ENCODE measurements at regions not wholly inside any gene's neighbourhood (a gene's known extent, or its start where the extent isn't known, plus 50 kb on each side); places are given as distances from the start of the nearest gene placed in this dataset.
"Not testable (repeated sequence)": the region's sequence is repeated elsewhere in the genome, so short reads cannot be mapped to it uniquely, and the experiment has no call there.

DNA sequence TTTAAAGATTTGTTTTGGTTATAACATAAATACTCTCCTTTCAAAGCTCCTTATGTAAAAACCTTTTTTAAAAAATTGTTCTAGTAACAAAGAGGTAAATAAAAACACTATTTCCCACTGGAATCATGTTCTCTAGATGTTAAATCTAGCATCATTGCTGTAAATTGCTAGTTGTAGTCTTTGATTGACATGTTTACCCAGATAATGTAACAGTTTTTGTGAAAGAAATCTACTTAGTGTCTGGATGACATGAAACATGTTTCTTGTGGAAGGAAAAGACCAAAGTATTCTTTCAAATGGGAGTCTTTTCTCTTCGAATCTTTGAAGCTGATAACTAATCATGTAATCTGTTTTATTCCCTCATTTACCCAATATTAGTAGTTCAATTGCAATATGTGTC, 1565.9 kb upstream of the WWC1 start:
- no peak for DNase-seq

DNA sequence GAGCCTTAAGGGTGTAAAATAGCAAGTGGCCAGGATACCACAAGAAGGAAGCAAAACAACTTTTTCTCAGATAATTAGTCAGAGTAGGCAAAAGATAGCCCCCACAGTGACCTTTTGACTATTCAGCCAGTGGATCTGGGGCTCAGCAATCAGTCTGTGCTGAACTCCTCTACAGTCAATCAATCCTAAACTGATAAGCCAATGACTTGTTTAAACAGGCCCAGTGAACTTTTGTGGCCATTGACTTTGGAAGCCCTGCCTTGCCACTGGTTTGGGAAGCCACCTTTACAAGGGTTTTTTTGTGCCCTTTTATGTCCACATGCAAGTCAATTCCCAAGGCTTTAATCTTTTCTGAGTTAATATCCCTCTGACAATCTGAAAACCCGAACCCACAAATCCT, 1565.0 kb upstream of the WWC1 start:
- DNase-seq, result no peak

DNA sequence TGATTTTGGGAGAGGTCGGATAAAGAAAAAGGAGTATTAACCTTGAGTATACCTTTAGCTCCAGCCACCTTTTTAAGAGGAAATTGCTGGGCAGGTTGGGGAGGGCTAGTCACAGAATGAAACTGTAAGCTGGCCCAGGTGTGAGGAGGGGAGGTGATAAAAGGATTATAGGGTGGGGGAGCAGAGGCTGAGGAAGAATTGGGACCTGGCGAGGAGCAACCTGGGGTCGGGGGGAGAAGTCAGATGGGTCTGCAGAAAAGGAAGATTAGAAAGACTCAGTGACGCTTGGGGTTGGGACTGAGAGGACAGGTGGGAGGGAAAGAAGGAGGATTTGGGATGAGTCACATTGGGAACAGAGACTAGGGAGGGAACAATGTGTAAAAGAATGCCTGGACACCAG, 1548.5 kb upstream of the WWC1 start:
- DNase-seq, result not testable (repeated sequence)

DNA sequence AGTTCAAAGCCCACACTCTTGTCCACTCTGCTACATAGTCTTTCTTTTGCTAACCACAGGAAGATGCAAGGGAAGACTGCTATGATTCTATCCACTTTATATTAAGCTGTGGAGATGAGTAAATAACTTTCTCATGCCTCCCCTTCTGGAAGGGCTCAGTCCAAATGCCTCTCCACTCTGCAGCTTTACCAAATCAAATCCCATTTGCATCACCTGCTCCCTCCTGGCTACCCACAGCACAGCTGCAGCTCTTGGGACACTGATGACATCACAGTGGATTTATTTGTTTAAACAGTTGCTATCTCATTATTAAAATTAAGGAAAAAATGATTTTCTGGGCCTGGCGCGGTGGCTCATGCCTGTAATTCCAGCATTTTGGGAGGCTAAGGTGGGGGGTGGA, 1544.9 kb upstream of the WWC1 start:
- DNase-seq, result no peak

DNA sequence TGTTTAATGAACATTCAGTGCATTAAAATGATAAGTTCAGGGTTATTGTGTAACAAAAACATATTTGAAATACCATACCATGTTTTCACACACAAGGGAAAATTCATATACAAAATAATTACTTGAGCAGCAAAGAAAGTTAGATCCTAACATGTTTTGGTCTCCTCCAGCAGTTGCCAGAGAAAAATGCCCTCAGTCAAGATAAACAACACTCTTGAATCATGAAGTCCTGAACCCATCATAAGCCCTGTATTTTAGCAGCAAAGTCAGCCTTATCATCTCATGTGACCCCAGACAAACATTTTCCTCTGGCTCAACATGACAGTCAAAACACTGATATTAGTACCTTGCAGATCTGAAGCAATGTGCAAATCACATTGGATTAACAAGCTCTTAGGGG, 1541.1 kb upstream of the WWC1 start:
- DNase-seq, result no peak

DNA sequence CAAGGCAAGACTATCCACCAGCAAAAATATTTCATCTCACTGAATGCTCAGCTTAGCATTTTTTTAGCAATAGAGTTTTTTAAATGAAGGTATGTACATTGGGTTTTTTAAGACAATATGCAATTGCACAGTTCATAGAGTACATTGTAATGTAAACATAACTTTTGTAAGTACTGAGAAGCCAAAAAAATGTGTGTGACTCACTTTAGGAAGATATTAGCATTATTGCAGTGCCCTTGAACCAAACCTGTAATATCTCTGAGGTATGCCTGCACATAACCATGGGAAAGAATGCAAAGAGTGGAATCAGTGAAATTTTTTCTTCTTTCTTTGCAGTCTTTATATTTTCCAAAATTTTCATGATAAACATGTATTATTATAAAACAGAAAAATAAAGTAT, 1533.3 kb upstream of the WWC1 start:
- no peak for DNase-seq

DNA sequence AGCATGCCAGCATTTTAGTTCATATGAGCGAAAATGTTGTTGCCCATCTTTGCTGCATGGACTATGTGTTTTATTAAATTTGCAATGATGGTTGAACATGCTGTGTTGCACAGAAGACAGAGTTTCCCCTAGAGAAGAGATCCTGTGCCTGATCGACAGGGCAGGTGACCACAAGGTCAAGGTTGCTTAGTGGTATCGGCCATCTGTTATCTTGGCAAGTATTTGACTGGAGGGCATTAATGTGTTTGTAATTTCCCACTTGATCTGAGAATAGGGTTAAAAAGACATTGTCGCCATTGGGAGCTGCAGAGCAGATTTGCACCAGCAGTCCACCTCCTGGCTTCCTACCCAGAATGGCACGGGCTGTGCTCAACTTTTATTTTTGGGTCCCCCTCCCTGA, 1523.6 kb upstream of the WWC1 start:
- no peak for DNase-seq

DNA sequence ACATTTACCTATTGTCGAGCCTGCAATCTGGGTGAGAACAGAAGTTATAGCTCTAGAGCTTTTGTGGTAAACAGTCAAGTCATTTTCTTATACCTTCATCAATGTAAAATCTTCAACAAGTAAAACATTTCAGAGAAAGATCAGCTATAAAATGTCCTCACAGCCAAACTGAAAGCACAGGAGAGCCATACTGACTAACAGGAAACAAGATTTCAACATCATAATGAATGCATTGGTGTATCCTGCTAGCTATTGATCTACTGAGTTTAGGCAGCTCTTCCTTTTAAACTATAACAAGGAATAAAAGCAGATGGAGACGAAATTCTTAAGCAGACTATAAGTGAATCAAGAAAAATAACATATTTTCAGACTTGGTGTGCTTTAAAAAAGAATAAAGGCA, 1522.9 kb upstream of the WWC1 start:
- DNase-seq, result no peak

DNA sequence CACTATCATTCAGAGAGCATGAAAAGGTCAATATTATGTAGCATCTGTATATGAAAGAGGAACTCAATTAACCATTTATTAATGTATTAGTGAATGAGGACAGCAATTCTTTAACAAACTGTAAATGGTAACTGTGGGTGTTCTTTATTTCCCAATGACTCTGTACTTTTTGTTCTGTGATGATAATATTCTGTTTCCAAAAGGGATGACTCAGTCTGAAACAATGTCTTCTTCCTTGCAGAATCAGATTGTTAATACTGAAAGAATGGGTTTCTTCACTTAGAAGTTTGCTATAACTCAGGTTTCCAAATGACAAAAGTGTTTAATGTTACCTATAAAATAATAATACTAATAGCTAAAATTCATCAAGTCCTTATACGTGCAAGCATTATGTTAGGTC, 1518.7 kb upstream of the WWC1 start:
- DNase-seq, result no peak

DNA sequence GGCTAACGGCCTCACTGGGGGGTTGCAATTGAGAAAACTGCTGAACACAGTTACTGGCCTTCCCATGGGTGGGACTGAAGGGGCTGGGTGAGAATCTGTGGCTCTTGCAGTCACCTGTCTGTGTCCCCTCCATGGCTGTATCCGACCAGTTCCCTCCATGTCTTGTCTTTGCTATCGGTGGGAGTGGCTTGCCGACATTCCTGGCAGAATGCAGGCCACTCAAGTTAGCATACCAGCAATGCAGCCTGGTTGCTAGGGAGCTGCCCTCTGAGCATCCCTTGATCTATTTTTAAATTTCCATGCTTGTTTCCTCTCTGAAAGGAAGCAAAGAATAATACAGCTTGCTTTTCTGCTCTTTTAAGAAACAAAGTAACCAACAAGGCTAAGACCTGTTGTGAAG, 1509.7 kb upstream of the WWC1 start:
- DNase-seq, result no peak

DNA sequence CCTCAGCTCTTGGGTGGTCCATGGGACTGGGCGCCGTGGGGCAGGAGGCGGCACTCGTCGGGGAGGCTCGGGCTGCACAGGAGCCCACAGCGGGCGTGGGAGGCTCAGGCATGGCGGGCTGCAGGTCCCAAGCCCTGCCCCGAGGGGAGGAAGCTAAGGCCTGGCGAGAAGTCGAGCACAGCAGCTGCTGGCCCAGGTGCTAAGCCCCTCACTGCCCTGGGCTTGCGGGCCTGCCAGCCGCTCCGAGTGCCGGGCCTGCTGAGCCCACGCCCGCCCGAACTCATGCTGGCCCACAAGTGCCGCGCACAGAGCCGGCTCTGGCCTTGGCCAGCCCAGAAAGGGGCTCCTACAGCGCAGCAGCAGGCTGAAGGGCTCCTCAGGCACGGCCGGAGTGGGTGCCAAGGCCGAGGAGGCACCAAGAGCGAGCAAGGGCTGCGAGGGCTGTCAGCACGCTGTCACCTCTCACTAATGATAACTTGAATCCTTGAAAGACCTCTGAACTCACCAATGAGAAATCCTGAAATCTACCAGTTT, 1506.8 kb upstream of the WWC1 start:
- no peak for DNase-seq

DNA sequence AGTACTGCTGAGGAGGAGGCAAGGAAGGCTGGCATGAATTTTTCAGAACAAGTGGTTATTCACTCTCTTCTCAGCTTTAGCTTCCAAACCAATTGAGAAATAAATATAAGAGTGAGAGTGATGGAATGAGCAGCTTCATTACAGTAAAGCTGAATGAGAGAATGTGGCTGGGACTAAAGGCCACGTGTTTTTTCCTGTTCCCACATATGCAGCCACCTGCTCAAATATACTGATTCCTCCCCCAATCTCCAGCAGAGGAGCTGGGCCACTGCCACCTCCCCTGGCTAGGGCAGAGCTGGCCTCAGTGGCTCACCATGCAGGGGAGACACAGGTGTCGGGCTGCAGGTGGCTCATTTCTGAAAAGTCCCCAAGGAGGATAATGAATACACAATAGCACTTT, 1505.3 kb upstream of the WWC1 start:
- no peak for DNase-seq

DNA sequence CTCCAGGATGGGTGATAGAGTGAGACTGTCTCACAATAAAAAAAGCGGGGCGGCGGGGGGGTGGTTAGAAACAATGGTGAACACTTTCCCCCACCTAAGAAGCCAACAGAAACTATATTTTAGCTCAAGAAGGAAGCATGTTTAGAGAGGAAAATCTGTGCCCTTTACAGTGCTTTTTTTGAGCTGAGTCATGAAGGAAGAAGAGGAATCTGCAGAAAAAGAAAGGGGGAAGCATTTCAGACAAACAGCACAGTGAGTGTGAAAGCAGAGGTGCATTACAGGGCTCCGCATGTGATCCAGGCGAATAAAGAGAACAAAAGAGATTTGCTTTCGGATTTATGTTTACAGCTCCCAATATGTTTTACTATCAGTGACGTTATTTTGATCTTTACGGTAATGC, 1504.6 kb upstream of the WWC1 start:
- no peak for DNase-seq

DNA sequence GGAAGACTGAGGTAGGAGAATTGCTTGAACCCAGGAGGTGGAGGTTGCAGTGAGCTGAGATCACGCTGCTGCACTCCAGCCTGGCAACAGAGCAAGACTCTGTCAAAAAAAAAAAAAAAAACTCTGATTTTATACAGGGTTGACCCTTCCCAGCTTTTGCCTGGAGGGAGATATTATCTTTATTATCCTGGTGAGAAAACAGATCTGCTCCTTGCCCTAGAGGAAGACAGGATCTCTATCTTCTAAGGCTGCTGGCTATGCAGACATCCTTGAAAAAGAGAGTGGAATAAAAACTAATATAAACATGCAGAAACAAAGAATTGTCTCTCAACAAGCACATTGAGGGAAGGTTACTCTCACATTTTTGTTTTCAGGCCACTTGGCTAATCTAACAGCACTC, 1503.4 kb upstream of the WWC1 start:
- DNase-seq, result no peak

DNA sequence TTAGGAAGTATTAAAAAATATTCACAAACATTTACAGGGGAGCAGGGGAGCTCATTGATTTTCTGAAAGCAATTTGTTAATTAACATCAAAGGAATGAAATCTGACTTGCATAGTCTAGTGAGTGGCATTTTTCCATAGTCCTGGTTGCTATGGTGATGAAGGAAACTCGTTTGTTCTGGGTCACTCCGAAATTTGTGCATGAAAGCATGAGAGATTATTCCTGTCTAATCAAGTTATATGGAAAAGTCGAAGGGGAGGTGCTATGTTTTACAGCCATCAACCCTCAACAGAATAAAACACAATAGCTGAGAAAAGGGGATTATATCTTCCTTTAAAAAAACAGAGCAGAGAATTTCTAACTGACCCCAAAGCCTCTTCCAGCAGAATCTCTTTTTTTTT, 1495.7 kb upstream of the WWC1 start:
- DNase-seq, result no peak

DNA sequence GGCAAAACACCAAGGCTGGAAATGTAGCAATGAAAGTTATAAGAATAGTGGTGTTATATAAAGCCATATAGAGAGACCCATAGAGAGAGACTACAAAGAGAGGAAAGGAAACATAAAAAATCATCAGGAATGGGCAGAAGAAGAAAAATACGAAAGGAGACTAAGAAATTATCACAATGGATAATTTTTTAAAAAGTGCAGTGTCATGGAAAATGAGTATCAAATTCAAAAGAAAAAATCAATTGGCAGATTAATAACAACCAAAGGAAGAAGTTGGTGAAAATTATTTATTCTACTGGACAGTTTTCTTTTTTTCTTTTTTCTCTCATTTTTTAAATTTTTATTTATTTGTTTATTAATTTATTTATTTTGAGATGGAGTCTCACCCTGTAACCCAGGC, 1488.4 kb upstream of the WWC1 start:
- no peak for DNase-seq

DNA sequence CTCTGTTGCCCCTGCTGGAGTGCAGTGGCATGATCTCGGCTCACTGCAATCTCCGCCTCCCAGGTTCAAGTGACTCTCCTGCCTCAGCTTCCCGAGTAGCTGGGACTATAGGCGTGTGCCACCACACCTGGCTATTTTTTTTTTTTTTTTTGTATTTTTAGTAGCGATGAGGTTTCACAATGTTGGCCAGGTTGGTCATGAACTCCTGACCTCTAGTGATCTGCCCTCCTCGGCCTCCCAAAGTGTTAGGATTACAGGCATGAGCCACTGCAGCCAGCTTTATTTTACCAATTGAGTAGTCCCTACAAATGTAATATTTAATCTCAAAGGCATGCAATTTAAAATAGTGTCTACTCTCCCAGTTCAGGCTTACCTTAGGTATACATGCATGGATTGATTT, 1487.2 kb upstream of the WWC1 start:
- not testable (repeated sequence) for DNase-seq

DNA sequence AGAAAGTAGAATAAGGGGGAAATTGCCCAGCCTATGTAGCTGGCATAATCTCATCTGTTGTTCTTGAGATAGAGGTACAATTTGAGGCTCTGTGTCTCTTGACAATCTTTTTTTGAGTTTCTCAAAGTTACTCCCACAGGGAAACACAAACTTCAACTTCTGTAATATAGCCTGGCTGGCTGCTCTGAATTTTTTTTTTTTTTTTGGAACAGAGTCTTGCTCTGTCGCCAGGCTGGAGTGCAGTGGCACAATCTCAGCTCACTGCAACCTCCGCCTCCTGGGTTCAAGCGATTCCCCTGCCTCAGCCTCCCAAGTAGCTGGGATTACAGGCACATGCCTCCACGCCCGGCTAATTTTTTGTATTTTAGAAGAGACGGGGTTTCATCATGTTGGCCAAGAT, 1486.8 kb upstream of the WWC1 start:
- DNase-seq, result not testable (repeated sequence)

DNA sequence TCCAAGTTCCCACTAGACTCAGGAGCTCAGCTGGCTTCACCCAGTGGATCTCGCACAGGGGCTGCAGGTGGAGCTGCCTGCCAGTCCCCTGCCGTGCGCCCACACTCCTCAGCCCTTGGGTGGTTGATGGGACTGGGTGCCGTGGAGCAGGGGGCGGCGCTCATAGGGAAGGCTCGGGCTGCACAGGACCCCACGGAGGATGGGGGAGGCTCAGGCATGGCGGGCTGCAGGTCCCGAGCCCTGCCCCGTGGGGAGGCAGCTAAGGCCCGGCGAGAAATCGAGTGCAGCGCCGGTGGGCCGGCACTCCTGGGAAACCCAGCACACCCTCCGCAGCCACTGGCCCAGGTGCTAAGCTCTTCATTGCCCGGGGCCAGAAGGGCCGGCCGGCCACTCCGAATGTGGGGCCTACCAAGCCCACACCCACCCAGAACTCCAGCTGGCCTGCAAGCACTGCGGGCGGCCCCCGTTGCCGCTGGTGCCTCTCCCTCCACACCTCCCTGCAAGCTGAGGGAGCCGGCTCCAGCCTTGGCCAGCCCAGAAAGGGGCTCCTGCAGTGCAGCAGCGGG, 1481.3 kb upstream of the WWC1 start:
- not testable (repeated sequence) for DNase-seq

DNA sequence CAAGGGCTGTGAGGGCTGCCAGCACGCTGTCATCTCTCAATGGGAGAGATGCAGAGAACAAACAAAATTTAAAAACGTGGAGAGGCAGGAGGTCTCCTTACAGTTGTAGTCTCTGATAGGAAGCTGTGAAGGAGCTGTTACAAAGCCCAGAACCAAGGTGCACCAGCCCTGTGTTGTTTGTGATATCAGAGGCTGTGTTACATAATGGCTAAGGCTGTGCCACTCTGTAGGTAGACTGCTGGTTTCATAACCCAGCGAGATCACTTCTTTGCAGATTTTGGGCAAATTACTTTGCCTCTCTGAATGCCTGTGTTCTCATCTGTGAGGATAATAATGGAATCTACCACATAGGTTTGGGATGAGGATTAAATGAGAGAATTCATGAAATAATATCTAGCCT, 1480.7 kb upstream of the WWC1 start:
- no peak for DNase-seq

DNA sequence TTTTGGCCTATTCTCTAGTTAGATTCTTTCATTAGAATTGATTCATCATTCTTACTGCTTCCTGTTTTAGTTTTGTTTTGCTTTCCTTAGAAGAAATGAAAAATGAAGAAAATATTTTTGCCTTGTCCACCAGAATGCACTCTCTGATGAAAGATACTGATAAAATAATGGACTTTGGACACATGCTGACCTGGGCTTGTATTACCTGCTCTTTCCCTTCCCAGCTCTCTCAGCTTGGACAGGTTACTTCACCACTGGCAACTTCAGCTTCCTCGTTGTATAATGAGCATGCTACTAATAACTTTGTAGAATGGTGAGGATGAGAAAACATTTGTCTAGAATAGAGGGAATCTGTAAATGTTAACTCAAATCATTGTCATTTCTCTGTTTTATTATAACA, 1468.1 kb upstream of the WWC1 start:
- DNase-seq, result no peak

DNA sequence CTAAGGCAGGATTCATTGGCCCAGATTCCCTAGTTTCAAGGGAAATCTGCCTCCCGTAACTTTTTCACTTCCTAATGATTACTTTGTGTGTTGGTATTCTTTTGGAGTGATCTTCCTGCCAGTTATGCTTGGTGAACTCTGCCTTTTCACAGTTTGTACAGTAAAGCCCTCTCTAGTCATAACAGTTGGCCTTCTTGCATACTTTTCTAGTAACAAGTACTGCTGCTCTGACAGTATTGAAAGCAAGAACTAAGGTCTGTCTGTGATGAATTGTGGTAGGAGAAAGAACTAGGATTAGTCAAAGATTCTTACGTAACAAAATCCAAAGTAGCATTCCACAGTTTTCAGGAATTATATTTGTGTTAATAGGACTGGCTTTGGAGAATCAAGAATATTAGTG, 1457.2 kb upstream of the WWC1 start:
- DNase-seq, result no peak

DNA sequence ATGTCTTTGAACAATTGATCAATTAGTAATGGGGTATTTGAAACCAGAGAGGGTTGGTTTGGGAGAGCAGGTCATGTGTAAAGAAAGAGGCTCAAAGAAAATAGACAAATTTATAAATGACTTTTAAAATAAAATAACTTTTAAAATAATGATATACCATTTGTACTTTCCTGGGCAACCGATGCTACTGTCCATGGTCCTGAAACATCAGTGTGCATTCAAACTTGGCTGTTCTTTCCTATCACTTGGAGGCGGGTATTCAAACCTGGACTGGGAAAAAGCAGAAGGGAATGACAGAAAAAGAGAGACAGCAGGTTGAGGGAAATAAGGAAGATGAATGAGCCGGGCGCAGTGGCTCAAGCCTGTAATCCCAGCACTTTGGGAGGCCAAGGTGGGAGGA, 1446.4 kb upstream of the WWC1 start:
- DNase-seq, result no peak

DNA sequence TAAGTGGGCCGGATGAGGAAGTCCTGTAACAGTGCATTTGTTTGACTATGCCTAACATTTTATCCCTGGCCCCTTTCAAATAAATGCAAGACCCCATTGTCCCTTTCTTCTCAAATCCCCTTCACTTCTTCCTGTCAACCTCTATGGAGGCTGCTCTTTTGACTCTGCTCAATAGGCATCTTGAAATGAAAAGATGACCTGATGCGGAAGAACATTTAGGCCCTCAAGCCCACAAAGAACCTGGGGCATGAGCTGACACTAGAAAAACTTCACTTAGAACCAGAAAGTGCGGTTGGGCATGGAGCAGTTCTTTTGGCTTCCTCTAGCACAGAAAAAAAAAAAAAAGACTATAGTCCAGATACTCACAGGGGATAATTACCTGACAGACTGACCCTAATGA, 1434.7 kb upstream of the WWC1 start:
- no peak for DNase-seq

DNA sequence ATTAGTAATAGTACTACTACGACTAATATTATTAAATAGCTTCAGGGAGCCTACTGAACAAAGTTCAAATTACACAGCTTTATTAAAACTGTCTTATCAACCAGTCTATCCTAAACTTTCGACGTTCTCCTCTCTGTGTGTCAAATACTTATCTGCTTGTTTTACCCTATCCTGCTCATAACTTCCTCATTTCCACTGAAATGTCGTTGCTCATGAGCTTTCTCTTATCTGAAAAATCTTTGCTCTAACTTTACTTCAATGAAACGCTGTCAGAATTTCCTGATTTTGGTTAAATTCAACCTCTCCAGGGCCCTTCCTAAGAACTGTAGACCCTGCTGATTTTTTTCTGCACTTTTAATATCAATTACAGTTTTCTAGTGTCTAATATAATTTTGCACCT, 1431.0 kb upstream of the WWC1 start:
- DNase-seq, result no peak

DNA sequence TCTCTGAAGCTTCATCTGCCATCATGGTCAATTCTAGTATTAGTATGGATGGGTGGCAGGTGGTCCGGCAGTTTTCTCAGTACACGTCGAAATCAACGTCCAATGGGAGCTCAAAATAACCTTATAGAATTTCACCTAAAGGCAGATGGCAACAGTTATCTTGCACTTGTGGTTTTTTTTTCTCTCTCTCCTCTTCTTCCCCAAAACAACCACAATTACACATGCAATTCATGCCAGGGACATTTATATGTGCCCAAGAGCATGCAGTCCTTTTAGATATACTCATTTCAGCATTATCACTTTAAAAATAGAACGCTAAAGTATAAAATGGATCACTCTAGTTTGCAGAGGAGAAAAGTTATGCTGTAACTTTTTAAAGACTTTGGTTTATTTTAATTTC, 1428.9 kb upstream of the WWC1 start:
- no peak for DNase-seq

Measured in CD4-positive, alpha-beta T cell treated with Interleukin-6 for 4 hours (primary cell).